Smooth muscle cell (in vitro differentiated cells): ENCODE measurements at regions not wholly inside any gene's neighbourhood (a gene's known extent, or its start where the extent isn't known, plus 50 kb on each side); places are given as distances from the start of the nearest gene placed in this dataset.

Experiments
- DNase-seq: peaks from one replicate; lab custom pipeline; 2025; ENCODE audit not compliant: unreplicated experiment; lab: John Stamatoyannopoulos, UW
- H2AFZ ChIP-seq: fragments of 200-600 bp; sonication (generic); 2 replicates; pipeline ENCODE4 v1.6.0; 2016; ENCODE audit warnings: antibody characterized with exemption, low read depth, mild to moderate bottlenecking
- H3F3A ChIP-seq: fragments of 200-600 bp; sonication (generic); 2 replicates; pipeline ENCODE4 v1.6.0; 2017; ENCODE audit warnings: antibody characterized with exemption, low read depth
- H3K27ac ChIP-seq: fragments of 200-600 bp; sonication (generic); 2 replicates; pipeline ENCODE4 v1.5.1; 2016; ENCODE audit warnings: low read depth, mild to moderate bottlenecking
- H3K27me3 ChIP-seq: fragments of 200-600 bp; sonication (generic); 2 replicates; pipeline ENCODE4 v1.6.1; 2016; ENCODE audit warnings: low read depth, mild to moderate bottlenecking
- H3K36me3 ChIP-seq: fragments of 200-600 bp; sonication (generic); 2 replicates; pipeline ENCODE4 v1.5.1; 2016; ENCODE audit warnings: low read depth
- H3K4me1 ChIP-seq: fragments of 200-600 bp; sonication (generic); 2 replicates; pipeline ENCODE4 v1.5.1; 2016; ENCODE audit warnings: low read depth
- H3K4me2 ChIP-seq: fragments of 200-600 bp; sonication (generic); 2 replicates; pipeline ENCODE4 v1.6.0; 2016; ENCODE audit warnings: mild to moderate bottlenecking
- H3K4me3 ChIP-seq: fragments of 200-600 bp; sonication (generic); 2 replicates; pipeline ENCODE4 v1.5.1; 2016; ENCODE audit warnings: mild to moderate bottlenecking
- H3K79me2 ChIP-seq: fragments of 200-600 bp; sonication (generic); 2 replicates; pipeline ENCODE4 v1.6.0; 2016; ENCODE audit warnings: low read depth, mild to moderate bottlenecking
- H3K9ac ChIP-seq: fragments of 200-600 bp; sonication (generic); 2 replicates; pipeline ENCODE4 v1.6.0; 2016; ENCODE audit warnings: low read depth
- H3K9me3 ChIP-seq: fragments of 200-600 bp; sonication (generic); replicated peaks from 2 replicates; pipeline ENCODE4 v1.5.1; 2016; ENCODE audit warnings: low read depth
- H4K20me1 ChIP-seq: fragments of 200-600 bp; sonication (generic); 2 replicates; pipeline ENCODE4 v1.6.0; 2016; ENCODE audit warnings: low read depth
- CTCF ChIP-seq: fragments of 200-600 bp; sonication (generic); IDR thresholded peaks from 2 replicates; pipeline ENCODE4 v1.5.1; 2017; ENCODE audit warnings: borderline replicate concordance, mild to moderate bottlenecking, antibody characterized with exemption; ENCODE audit not compliant: insufficient read depth, poor library complexity, severe bottlenecking
- WGBS: methylation state at CpG from one replicate; pipeline ENCODE4 v1.1.7; 2016; ENCODE audit warnings: low lambda C conversion rate; 5-methylcytosine and 5-hydroxymethylcytosine counted together

GRCh38 chr11:104813532-104813931 lies 84.7 kb downstream of the CASP12 start:
- Histone ChIP-seq H3K79me2 (no peaks in the 10 kb centered on the region), H3K4me1 (no peaks in the 10 kb centered on the region), H2AFZ (no peak overlapping the region), H3K27ac (no peak overlapping the region), H3F3A (no peaks in the 10 kb centered on the region), H3K36me3 (no peaks in the 10 kb centered on the region), H3K9me3 (no peaks in the 10 kb centered on the region), H3K27me3 (no peaks in the 10 kb centered on the region), H3K9ac (no peak overlapping the region), H3K4me2 (no peak overlapping the region), H3K4me3 (no peak overlapping the region), H4K20me1 (no peaks in the 10 kb centered on the region)
- TF ChIP-seq CTCF: no peak
- 56% methylated on average over 2 of the region's 2 CpGs for WGBS
- no peak for DNase-seq

- Histone ChIP-seq H3K9ac (no peak overlapping the region), H3F3A (no peaks in the 10 kb centered on the region), H3K9me3 (no peaks in the 10 kb centered on the region), H3K27ac (no peak overlapping the region), H4K20me1 (no peaks in the 10 kb centered on the region), H3K36me3 (no peaks in the 10 kb centered on the region), H2AFZ (no peak overlapping the region), H3K4me3 (no peak overlapping the region), H3K4me2 (no peak overlapping the region), H3K27me3 (no peaks in the 10 kb centered on the region), H3K4me1 (no peaks in the 10 kb centered on the region), H3K79me2 (no peaks in the 10 kb centered on the region)
- DNase-seq: no peak
- no peak for TF ChIP-seq CTCF
- 83% methylated on average over 8 of the region's 8 CpGs for WGBS
Measured at GRCh38 chr11:104812103-104812788, 86.0 kb downstream of the CASP12 start.

DNA sequence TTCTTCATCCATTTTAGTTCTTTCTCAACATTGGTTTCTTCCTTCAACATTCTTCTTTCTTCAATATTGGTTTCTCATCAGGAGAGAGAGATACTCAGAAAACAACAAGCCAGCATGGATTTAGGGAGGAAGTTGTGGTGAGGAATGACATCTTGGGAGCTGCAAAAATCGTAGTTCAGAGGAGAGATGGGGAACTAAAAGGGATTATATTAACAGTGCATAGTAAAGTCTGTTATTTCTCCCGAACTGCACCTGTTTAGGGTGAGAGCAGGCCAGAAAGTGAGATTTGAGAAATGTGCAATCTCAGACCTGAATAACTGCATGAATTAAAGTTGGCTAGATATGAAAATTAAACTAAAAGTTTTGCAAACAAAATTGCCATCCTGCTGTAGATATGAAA lies 94.5 kb downstream of the CASP12 start:
- Histone ChIP-seq H3K9ac (no peak overlapping the region), H3K4me3 (no peak overlapping the region), H2AFZ (peak overlapping the region; percentile 20), H3K36me3 (no peaks in the 10 kb centered on the region), H3K79me2 (no peaks in the 10 kb centered on the region), H3K27ac (no peak overlapping the region), H4K20me1 (no peaks in the 10 kb centered on the region), H3K27me3 (no peaks in the 10 kb centered on the region), H3K9me3 (no peaks in the 10 kb centered on the region), H3K4me2 (no peak overlapping the region), H3K4me1 (no peaks in the 10 kb centered on the region), H3F3A (no peaks in the 10 kb centered on the region)
- 70% methylated on average over 2 of the region's 2 CpGs for WGBS
- no peak for TF ChIP-seq CTCF
- DNase-seq: no peak

- no peaks in the 10 kb centered on the region for H3K79me2 ChIP-seq
- H3K4me2 ChIP-seq: no peak overlapping the region
- WGBS: 80% methylated on average over 1 of the region's 1 CpG
- no peak overlapping the region for H3K27ac ChIP-seq
- no peaks in the 10 kb centered on the region for H3K9me3 ChIP-seq
- no peak for TF ChIP-seq CTCF
- no peak overlapping the region for H2AFZ ChIP-seq
- H3K27me3 ChIP-seq: no peaks in the 10 kb centered on the region
- H3F3A ChIP-seq: no peaks in the 10 kb centered on the region
- no peaks in the 10 kb centered on the region for H3K4me1 ChIP-seq
- no peak for DNase-seq
- no peaks in the 10 kb centered on the region for H3K36me3 ChIP-seq
- H3K9ac ChIP-seq: no peak overlapping the region
- H3K4me3 ChIP-seq: no peak overlapping the region
- no peaks in the 10 kb centered on the region for H4K20me1 ChIP-seq
Measured at GRCh38 chr11:104799251-104799650, 99.0 kb downstream of the CASP12 start.
